HCT116 (cell line): ENCODE measurements at regions not wholly inside any gene's neighbourhood (a gene's known extent, or its start where the extent isn't known, plus 50 kb on each side); places are given as distances from the start of the nearest gene placed in this dataset.

Source experiments
- ATAC-seq: fragments of 200-7000 bp; cut with Tn5 transposase; 2 replicates; pipeline ENCODE4 v1.9.1; 2020; ENCODE audit warnings: mild to moderate bottlenecking, moderate library complexity
- BruUV-seq: library from RNA; stranded (reverse); fragments of 400-500 nt; replicated peaks from 2 replicates; lab custom pipeline; 2021; lab: Mats Ljungman, UMichigan
- CTCF ChIA-PET: fragments of 300-600 bp; sonication (Branson Sonifier 250); formaldehyde crosslinking; loops from one replicate; lab custom pipeline; 2021; ENCODE audit warnings: antibody characterized with exemption; lab: Charles Lee
- POLR2A ChIA-PET: fragments of 300-600, 350-600 bp; sonication (Branson Sonifier 250); formaldehyde crosslinking; loops from one replicate; lab custom pipeline; 2021; ENCODE audit warnings: antibody characterized with exemption; lab: Charles Lee
- RAD21 ChIA-PET, 2 experiments: fragments of 300-600 bp; sonication (Branson Sonifier 250); formaldehyde crosslinking; loops; one replicate each; lab custom pipeline; 2023; ENCODE audit warnings: low total read pairs in 2 of 2; ENCODE audit not compliant: uncharacterized antibody in 2 of 2, unreplicated experiment in 2 of 2, low non-redundant PET in 1 of 2; lab: Charles Lee
- DNase-seq: peaks from one replicate; pipeline ENCODE4 v3.0.0-alpha.2; 2010; ENCODE audit warnings: low read depth, low spot score
- H2AFZ ChIP-seq: fragments of 200-600 bp; shearing (Covaris generic), sonication (generic); 2 replicates; pipeline ENCODE4 v1.6.1; 2017; ENCODE audit warnings: low read depth, mixed run types, mixed read lengths, antibody characterized with exemption, low read length; ENCODE audit not compliant: poor library complexity, severe bottlenecking
- H3K27ac ChIP-seq: 2 replicates; pipeline ENCODE4 v1.5.1; 2012; ENCODE audit warnings: low read depth, low read length
- H3K27me3 ChIP-seq: fragments of 200-600 bp; sonication (generic); 2 replicates; pipeline ENCODE4 v1.6.1; 2016; ENCODE audit warnings: mixed run types, low read length, mixed read lengths; ENCODE audit not compliant: insufficient read depth
- H3K36me3 ChIP-seq, 2 experiments: fragments of 200-500 bp in 1 of 2; fragments of 200-600 bp in 1 of 2; sonication (Bioruptor generic) in 1 of 2; sonication (generic) in 1 of 2; 2 replicates each; pipeline versions ENCODE4 v1.5.1 to v1.6.1; 2014 to 2016; ENCODE audit warnings: low read length in 2 of 2, inconsistent platforms in 1 of 2, mixed read lengths in 1 of 2, mixed run types in 1 of 2; ENCODE audit not compliant: insufficient read depth in 2 of 2, control insufficient read depth in 1 of 2
- H3K4me1 ChIP-seq, 2 experiments: fragments of 200-600 bp in 1 of 2; sonication (generic) in 1 of 2; 2 replicates each; pipeline versions ENCODE4 v1.5.1 to v1.6.1; 2012 to 2017; ENCODE audit warnings: low read length in 2 of 2, inconsistent platforms in 1 of 2, mild to moderate bottlenecking in 1 of 2, mixed read lengths in 1 of 2, mixed run types in 1 of 2, moderate library complexity in 1 of 2; ENCODE audit not compliant: insufficient read depth in 2 of 2, control insufficient read depth in 1 of 2
- H3K4me2 ChIP-seq: fragments of 200-600 bp; sonication (generic); 2 replicates; pipeline ENCODE4 v1.6.1; 2017; ENCODE audit warnings: mixed run types, low read length, mixed read lengths
- H3K4me3 ChIP-seq, 2 experiments: fragments of 200-600 bp in 1 of 2; sonication (generic) in 1 of 2; replicated peaks in 1 of 2; 2 replicates each; pipeline ENCODE4 v1.5.1; 2011 to 2016; ENCODE audit warnings: low read length in 2 of 2, control low read depth in 1 of 2, low read depth in 1 of 2, mild to moderate bottlenecking in 1 of 2, mixed read lengths in 1 of 2, mixed run types in 1 of 2
- H3K79me2 ChIP-seq: fragments of 200-600 bp; sonication (generic); 2 replicates; pipeline ENCODE4 v1.6.1; 2017; ENCODE audit warnings: mild to moderate bottlenecking, mixed run types, low read length, moderate library complexity, mixed read lengths; ENCODE audit not compliant: insufficient read depth
- H3K9ac ChIP-seq: fragments of 200-600 bp; sonication (generic); 2 replicates; pipeline ENCODE4 v1.6.1; 2016; ENCODE audit warnings: low read length, mixed read lengths
- H3K9me2 ChIP-seq: fragments of 200-600 bp; sonication (generic), shearing (Covaris generic); 2 replicates; pipeline ENCODE4 v1.6.1; 2017; ENCODE audit warnings: mixed run types, mild to moderate bottlenecking, moderate library complexity; ENCODE audit not compliant: insufficient read depth
- H3K9me3 ChIP-seq, 2 experiments: fragments of 200-500 bp in 1 of 2; fragments of 200-600 bp in 1 of 2; sonication (Bioruptor generic) in 1 of 2; sonication (generic) in 1 of 2; 2 replicates each; pipeline ENCODE4 v1.6.1; 2014 to 2017; ENCODE audit warnings: low read length in 2 of 2, mixed read lengths in 2 of 2, inconsistent platforms in 1 of 2, low read depth in 1 of 2, mild to moderate bottlenecking in 1 of 2, mixed run types in 1 of 2, moderate library complexity in 1 of 2; ENCODE audit not compliant: control insufficient read depth in 1 of 2, insufficient read depth in 1 of 2
- H4K20me1 ChIP-seq: fragments of 200-600 bp; sonication (generic), shearing (Covaris generic); 2 replicates; pipeline ENCODE4 v1.6.1; 2017; ENCODE audit warnings: mixed run types, mild to moderate bottlenecking, moderate library complexity; ENCODE audit not compliant: insufficient read depth
- CBX3 ChIP-seq: IDR thresholded peaks from 2 replicates; pipeline ENCODE4 v1.6.1; 2012; ENCODE audit warnings: low read depth
- EGR1 ChIP-seq: IDR thresholded peaks from 2 replicates; pipeline ENCODE4 v1.6.1; 2012; ENCODE audit warnings: low read depth
- EZH2 ChIP-seq: fragments of 200-600 bp; sonication (generic); IDR thresholded peaks from 2 replicates; pipeline ENCODE4 v1.6.1; 2017; ENCODE audit warnings: antibody characterized with exemption, mixed run types
- EZH2phosphoT487 ChIP-seq: fragments of 200-600 bp; IDR thresholded peaks from 2 replicates; pipeline ENCODE4 v1.6.1; 2018; ENCODE audit warnings: antibody characterized with exemption, borderline replicate concordance
- FOSL1 ChIP-seq: IDR thresholded peaks from 2 replicates; pipeline ENCODE4 v1.6.1; 2012; ENCODE audit warnings: low read depth
- JUND ChIP-seq: IDR thresholded peaks from 2 replicates; pipeline ENCODE4 v1.6.1; 2012
- POLR2A ChIP-seq: IDR thresholded peaks from 2 replicates; pipeline ENCODE4 v1.7.0; 2011; ENCODE audit warnings: borderline replicate concordance; ENCODE audit not compliant: insufficient read depth, insufficient read length; ENCODE audit errors: extremely low read depth
- POLR2AphosphoS5 ChIP-seq: IDR thresholded peaks from 2 replicates; pipeline ENCODE4 v1.6.1; 2011; ENCODE audit warnings: mild to moderate bottlenecking, low read depth, low read length, moderate library complexity
- RAD21 ChIP-seq: IDR thresholded peaks from 2 replicates; pipeline ENCODE4 v1.6.1; 2012; ENCODE audit warnings: low read depth, mild to moderate bottlenecking
- SIN3A ChIP-seq: IDR thresholded peaks from 2 replicates; pipeline ENCODE4 v1.6.1; 2012; ENCODE audit warnings: low read depth
- SP1 ChIP-seq: IDR thresholded peaks from 2 replicates; pipeline ENCODE4 v1.6.1; 2012; ENCODE audit warnings: low read depth
- TCF7L2 ChIP-seq: IDR thresholded peaks from 2 replicates; pipeline ENCODE4 v1.7.0; 2011; ENCODE audit warnings: borderline replicate concordance, inconsistent platforms; ENCODE audit not compliant: insufficient read depth, insufficient read length; ENCODE audit errors: extremely low read depth
- YY1 ChIP-seq: IDR thresholded peaks from 2 replicates; pipeline ENCODE4 v1.6.1; 2011; ENCODE audit warnings: low read length, low read depth, moderate library complexity, mild to moderate bottlenecking; ENCODE audit not compliant: insufficient replicate concordance; ENCODE audit errors: extremely low read depth
- ZFX ChIP-seq: fragments of 450-650 bp; IDR thresholded peaks from 2 replicates; pipeline ENCODE4 v1.6.1; 2017
- ZNF274 ChIP-seq: fragments of 200-500 bp; sonication (Bioruptor generic); IDR thresholded peaks from 2 replicates; pipeline ENCODE4 v1.6.1; 2014; ENCODE audit warnings: mild to moderate bottlenecking, low read depth, low read length, inconsistent platforms
- intact Hi-C: fragments of 100-400 bp; cut with micrococcal nuclease; formaldehyde crosslinking; loops from 2 replicates; pipeline ENCODE4 v1.10.0; 2022
- TF ChIP-seq, protein P1 (sequence below): IDR thresholded peaks from 2 replicates; pipeline ENCODE4 v1.6.1; 2011; ENCODE audit warnings: mild to moderate bottlenecking, low read length, moderate library complexity; ENCODE audit not compliant: insufficient replicate concordance; ENCODE audit errors: extremely low read depth
- TF ChIP-seq, protein P2 (sequence below): IDR thresholded peaks from 2 replicates; pipeline ENCODE4 v1.6.1; 2012
- TF ChIP-seq, protein P3 (sequence below): IDR thresholded peaks from 2 replicates; pipeline ENCODE4 v1.6.1; 2012
- TF ChIP-seq, protein P4 (sequence below), 3 experiments: fragments of 200-600 bp in 1 of 3; sonication (generic) in 1 of 3; IDR thresholded peaks in 2 of 3; conservative IDR thresholded peaks in 1 of 3; 2 replicates each; pipeline ENCODE4 v1.5.1; 2012 to 2017; ENCODE audit warnings: low read depth in 2 of 3, low read length in 2 of 3, antibody characterized with exemption in 1 of 3, borderline replicate concordance in 1 of 3, control low read depth in 1 of 3, mild to moderate bottlenecking in 1 of 3, mixed read lengths in 1 of 3, mixed run types in 1 of 3, moderate library complexity in 1 of 3; ENCODE audit not compliant: insufficient read depth in 1 of 3

DNA sequence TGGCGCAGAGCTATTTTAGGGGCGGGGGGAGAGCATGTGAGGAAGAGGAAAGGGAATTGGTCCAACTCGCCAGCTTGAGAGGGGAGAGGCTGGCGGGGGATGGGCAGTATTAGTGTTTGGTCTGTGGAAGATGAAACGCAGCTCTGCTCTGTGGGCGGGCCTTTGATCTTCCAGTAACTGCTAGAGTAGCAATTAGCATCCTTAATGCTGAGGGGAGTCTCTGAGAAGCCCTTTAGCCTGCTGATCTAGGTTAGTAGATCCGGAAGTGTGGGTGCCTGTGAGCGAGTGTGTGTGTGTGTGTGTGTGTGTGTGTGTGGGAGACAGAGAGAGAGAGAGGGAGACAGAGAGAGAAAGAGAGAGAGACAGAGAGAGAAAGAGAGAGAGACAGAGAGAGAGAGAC is 117.2 kb upstream of the BACH2 start:
- Histone ChIP-seq H3K36me3 (no peaks in the 10 kb centered on the region), H3K4me2 (no peak overlapping the region), H4K20me1 (no peaks in the 10 kb centered on the region), H3K4me3 (no peak overlapping the region), H3K9ac (no peak overlapping the region), H3K4me1 (peaks cover 8 to 41% of the 10 kb centered on the region in 2 experiments; a peak in 3 of 4 replicates), H3K9me3 (no peaks in the 10 kb centered on the region), H2AFZ (peak overlapping the region; percentile 64), H3K79me2 (no peaks in the 10 kb centered on the region), H3K27me3 (no peaks in the 10 kb centered on the region), H3K9me2 (no peaks in the 10 kb centered on the region), H3K27ac (no peak overlapping the region)
- ChIA-PET POLR2A (no interaction called here), CTCF (no interaction called here), RAD21 (no interaction called here)
- no TSS peak for BruUV-seq
- DNase-seq (no peak), ATAC-seq (no peak)
- TF ChIP-seq ZNF274 (no peak), TCF7L2 (peak; percentile 81)
- intact Hi-C loops = no loop called here

DNA sequence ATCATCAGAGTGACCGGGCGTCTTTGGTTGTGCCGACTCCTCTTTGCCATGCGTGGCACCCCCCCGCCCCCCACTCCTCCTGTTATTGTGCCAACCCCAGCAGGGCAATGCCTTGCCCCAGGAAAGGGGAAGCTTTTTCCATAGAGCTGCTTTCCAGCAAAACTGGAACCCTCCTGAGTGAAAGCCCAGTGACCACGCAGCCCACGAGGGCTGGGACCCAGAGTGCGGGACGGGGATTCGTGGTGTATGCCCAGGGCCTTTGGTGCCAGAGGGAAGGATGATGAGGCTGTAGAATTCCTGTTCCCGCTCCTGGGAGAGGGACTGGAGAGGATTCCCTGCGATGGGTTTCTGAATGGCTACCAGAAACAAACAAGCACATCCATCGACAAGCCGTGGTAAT is 116.8 kb upstream of the BACH2 start:
- no peak for ATAC-seq
- Histone ChIP-seq H3K9me2 (no peaks in the 10 kb centered on the region), H3K4me1 (peaks cover 8 to 41% of the 10 kb centered on the region in 2 experiments; a peak in 3 of 4 replicates), H4K20me1 (no peaks in the 10 kb centered on the region), H3K9me3 (no peaks in the 10 kb centered on the region), H3K4me3 (no peak overlapping the region), H2AFZ (peak overlapping the region; percentile 64), H3K36me3 (no peaks in the 10 kb centered on the region), H3K4me2 (no peak overlapping the region), H3K9ac (no peak overlapping the region), H3K27ac (no peak overlapping the region), H3K27me3 (no peaks in the 10 kb centered on the region), H3K79me2 (no peaks in the 10 kb centered on the region)
- CTCF ChIA-PET = no interaction called here
- TF ChIP-seq ZFX (no peak), FOSL1 (no peak), EGR1 (no peak), POLR2A (no peak), EZH2phosphoT487 (no peak), YY1 (no peak), SIN3A (no peak), JUND (no peak), TCF7L2 (no peak), ZNF274 (no peak), EZH2 (no peak), RAD21 (no peak), POLR2AphosphoS5 (no peak), CBX3 (no peak), SP1 (no peak)
- TF ChIP-seq, protein P1, sequence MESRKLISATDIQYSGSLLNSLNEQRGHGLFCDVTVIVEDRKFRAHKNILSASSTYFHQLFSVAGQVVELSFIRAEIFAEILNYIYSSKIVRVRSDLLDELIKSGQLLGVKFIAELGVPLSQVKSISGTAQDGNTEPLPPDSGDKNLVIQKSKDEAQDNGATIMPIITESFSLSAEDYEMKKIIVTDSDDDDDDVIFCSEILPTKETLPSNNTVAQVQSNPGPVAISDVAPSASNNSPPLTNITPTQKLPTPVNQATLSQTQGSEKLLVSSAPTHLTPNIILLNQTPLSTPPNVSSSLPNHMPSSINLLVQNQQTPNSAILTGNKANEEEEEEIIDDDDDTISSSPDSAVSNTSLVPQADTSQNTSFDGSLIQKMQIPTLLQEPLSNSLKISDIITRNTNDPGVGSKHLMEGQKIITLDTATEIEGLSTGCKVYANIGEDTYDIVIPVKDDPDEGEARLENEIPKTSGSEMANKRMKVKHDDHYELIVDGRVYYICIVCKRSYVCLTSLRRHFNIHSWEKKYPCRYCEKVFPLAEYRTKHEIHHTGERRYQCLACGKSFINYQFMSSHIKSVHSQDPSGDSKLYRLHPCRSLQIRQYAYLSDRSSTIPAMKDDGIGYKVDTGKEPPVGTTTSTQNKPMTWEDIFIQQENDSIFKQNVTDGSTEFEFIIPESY = no peak
- TF ChIP-seq, protein P2, sequence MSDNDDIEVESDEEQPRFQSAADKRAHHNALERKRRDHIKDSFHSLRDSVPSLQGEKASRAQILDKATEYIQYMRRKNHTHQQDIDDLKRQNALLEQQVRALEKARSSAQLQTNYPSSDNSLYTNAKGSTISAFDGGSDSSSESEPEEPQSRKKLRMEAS = no peak
- TF ChIP-seq, protein P3, sequence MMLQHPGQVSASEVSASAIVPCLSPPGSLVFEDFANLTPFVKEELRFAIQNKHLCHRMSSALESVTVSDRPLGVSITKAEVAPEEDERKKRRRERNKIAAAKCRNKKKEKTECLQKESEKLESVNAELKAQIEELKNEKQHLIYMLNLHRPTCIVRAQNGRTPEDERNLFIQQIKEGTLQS = no peak
- TF ChIP-seq, protein P4, sequence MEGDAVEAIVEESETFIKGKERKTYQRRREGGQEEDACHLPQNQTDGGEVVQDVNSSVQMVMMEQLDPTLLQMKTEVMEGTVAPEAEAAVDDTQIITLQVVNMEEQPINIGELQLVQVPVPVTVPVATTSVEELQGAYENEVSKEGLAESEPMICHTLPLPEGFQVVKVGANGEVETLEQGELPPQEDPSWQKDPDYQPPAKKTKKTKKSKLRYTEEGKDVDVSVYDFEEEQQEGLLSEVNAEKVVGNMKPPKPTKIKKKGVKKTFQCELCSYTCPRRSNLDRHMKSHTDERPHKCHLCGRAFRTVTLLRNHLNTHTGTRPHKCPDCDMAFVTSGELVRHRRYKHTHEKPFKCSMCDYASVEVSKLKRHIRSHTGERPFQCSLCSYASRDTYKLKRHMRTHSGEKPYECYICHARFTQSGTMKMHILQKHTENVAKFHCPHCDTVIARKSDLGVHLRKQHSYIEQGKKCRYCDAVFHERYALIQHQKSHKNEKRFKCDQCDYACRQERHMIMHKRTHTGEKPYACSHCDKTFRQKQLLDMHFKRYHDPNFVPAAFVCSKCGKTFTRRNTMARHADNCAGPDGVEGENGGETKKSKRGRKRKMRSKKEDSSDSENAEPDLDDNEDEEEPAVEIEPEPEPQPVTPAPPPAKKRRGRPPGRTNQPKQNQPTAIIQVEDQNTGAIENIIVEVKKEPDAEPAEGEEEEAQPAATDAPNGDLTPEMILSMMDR (IDR thresholded peaks at IDR 0.05 in 2 of 3, conservative IDR thresholded peaks at IDR 0.05 in 1 of 3; ENCODE audit: borderline replicate concordance in 1 of 3, insufficient read depth in 1 of 3, low read depth in 2 of 3, low read length in 2 of 3) = no peak
- POLR2A ChIA-PET = no interaction called here
- RAD21 ChIA-PET = no interaction called here
- intact Hi-C loops = no loop called here
- no peak for DNase-seq
- no TSS peak for BruUV-seq
